Stomach (tissue), 8 donors: ENCODE measurements at regions not wholly inside any gene's neighbourhood (a gene's known extent, or its start where the extent isn't known, plus 50 kb on each side); places are given as distances from the start of the nearest gene placed in this dataset.

ENCODE experiments used
- DNase-seq, 2 donors: peaks; one replicate each; pipeline versions ENCODE4 v3.0.0 to v3.0.0-alpha.2; 2013 to 2019
- H3K27ac ChIP-seq, 5 donors: fragments of 200-600 bp in 4 of 5; sonication (generic) in 4 of 5; one replicate each; pipeline ENCODE4 v1.5.1; 2013 to 2019; ENCODE audit warnings: mild to moderate bottlenecking in 1 of 5, moderate library complexity in 1 of 5
- H3K27me3 ChIP-seq, 3 donors: fragments of 200-600 bp; sonication (generic); one replicate each; pipeline ENCODE4 v1.5.1; 2017 to 2019; ENCODE audit warnings: mixed run types in 1 of 3
- H3K36me3 ChIP-seq, 4 donors: fragments of 200-600 bp; sonication (generic); 1 replicate in 3 of 4; 2 replicates in 1 of 4; pipeline ENCODE4 v1.5.1; 2016 to 2019
- H3K4me1 ChIP-seq, 4 donors: fragments of 200-600 bp; sonication (generic); one replicate each; pipeline ENCODE4 v1.5.1; 2016 to 2019
- H3K4me3 ChIP-seq, 4 donors: fragments of 200-600 bp; sonication (generic) in 3 of 4; one replicate each; pipeline ENCODE4 v1.5.1; 2016 to 2019; ENCODE audit warnings: mild to moderate bottlenecking in 1 of 4
- H3K9me3 ChIP-seq, 4 donors: fragments of 200-600 bp; sonication (generic); one replicate each; pipeline ENCODE4 v1.5.1; 2016 to 2019
- CTCF ChIP-seq, 7 experiments: fragments of 450-650 bp in 4 of 7; fragments of 200-600 bp in 3 of 7; sonication (generic) in 3 of 7; IDR thresholded peaks; one replicate each; pipeline ENCODE4 v1.5.1; 2016 to 2019; ENCODE audit warnings: antibody characterized with exemption in 7 of 7, control low read depth in 2 of 7, mild to moderate bottlenecking in 1 of 7
- EP300 ChIP-seq: sonication (generic); formaldehyde crosslinking; IDR thresholded peaks from one replicate; pipeline ENCODE4 v1.6.1; 2017; ENCODE audit warnings: antibody characterized with exemption
- POLR2A ChIP-seq, 4 donors: fragments of 450-650 bp; IDR thresholded peaks; one replicate each; pipeline ENCODE4 v1.6.1; 2016; ENCODE audit warnings: antibody characterized with exemption in 4 of 4, control low read depth in 2 of 4, mild to moderate bottlenecking in 1 of 4, moderate library complexity in 1 of 4
- POLR2AphosphoS5 ChIP-seq, 3 donors: sonication (generic); formaldehyde crosslinking; IDR thresholded peaks; one replicate each; pipeline ENCODE4 v1.6.1; 2016; ENCODE audit warnings: antibody characterized with exemption in 3 of 3
- WGBS, 5 donors: extraction: QIAGEN DNeasy Blood & Tissue Kit in 3 of 5; methylation state at CpG; one replicate each; pipeline versions ENCODE4 v1.1.5 to v1.1.7; 2013 to 2018; 5-methylcytosine and 5-hydroxymethylcytosine counted together
- intact Hi-C: fragments of 100-400 bp; cut with DNase I; formaldehyde crosslinking; loops from one replicate; pipeline ENCODE4 v1.15.1; 2023; ENCODE audit warnings: low total_unique reads
- donor health status: healthy with polysubstance abuse.
- donor health status: Bipolar disorder and iron deficiency.
- donor health status: healthy.

GRCh38 chr12:91579516-91580263 lies 397.1 kb upstream of the DCN start:
- intact Hi-C loops = no loop called here
- H3K27me3 ChIP-seq = no peaks in the 10 kb centered on the region
- peaks cover 0 to 6% (median 3%) of the 10 kb centered on the region in 4 donors for H3K4me1 ChIP-seq
- no peaks in the 10 kb centered on the region for H3K36me3 ChIP-seq
- DNase-seq = no peak
- TF ChIP-seq EP300 = no peak
- TF ChIP-seq POLR2A (IDR thresholded peaks at IDR 0.05) = no peak
- TF ChIP-seq CTCF (IDR thresholded peaks at IDR 0.05) = no peak
- TF ChIP-seq POLR2AphosphoS5 (IDR thresholded peaks at IDR 0.05) = no peak
- no peak overlapping the region for H3K27ac ChIP-seq
- H3K9me3 ChIP-seq = no peaks in the 10 kb centered on the region
- H3K4me3 ChIP-seq = no peak overlapping the region
- 36 to 72% (median 57%) methylated on average over 3 of the region's 3 CpGs for WGBS, 5 donors

DNA sequence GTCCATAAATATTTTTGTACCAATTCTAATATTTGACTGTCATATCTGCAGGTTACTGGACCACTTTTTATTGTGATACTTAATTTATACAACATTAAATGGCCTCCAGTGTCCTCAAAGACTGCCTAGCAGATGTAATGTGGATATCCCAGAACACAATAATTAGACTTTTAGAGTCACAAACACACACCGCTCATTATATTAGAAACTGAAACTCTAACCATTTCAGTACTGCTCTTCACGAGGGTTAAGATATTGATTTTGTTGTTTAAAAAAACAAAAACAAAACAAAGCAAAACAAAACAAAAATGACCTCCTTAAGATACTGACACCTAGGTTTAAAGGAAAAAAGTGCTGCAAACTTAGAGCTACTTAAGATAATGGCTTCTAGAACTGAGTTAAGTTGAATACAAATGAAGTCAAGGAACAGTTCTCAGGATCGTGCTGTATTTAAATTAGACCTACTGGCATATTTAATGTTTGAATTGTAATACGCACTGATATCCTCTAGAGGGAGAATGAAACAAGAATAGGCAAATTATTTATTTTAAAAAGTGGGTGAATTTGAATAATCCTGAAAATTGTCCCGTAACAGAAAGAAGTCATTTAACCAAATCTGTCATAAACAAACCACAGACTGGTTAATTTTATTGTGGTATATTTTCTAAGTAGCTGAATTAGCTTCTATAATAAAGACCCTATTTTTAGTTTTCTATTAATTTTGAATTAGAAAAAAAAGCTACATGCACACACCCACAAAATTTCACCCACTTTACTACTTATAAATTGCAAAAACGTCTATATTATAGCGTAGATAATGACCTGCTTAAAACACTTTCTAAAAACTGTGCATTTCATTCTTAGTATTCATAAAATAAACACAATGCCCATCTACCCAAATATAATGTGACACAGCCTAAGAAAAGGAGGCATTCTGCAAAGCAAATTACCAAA lies 395.2 kb upstream of the DCN start:
- no peaks in the 10 kb centered on the region for H3K27me3 ChIP-seq
- H3K4me1 ChIP-seq = peaks cover 0 to 6% (median 3%) of the 10 kb centered on the region in 4 donors
- intact Hi-C loops = no loop called here
- DNase-seq = peak in 1 of 2 donors; percentile 28
- H3K27ac ChIP-seq = no peak overlapping the region
- no peaks in the 10 kb centered on the region for H3K36me3 ChIP-seq
- peak overlapping the region in 3 of 4 donors; percentile 5 to 16 (median 10) for H3K4me3 ChIP-seq
- TF ChIP-seq CTCF (IDR thresholded peaks at IDR 0.05) (peak in 5 of 7 experiments; percentile 40 to 73 (median 59)), POLR2AphosphoS5 (IDR thresholded peaks at IDR 0.05) (no peak)
- 15 to 24% (median 19%) methylated on average over 7 of the region's 7 CpGs for WGBS, 5 donors
- no peaks in the 10 kb centered on the region for H3K9me3 ChIP-seq

DNA sequence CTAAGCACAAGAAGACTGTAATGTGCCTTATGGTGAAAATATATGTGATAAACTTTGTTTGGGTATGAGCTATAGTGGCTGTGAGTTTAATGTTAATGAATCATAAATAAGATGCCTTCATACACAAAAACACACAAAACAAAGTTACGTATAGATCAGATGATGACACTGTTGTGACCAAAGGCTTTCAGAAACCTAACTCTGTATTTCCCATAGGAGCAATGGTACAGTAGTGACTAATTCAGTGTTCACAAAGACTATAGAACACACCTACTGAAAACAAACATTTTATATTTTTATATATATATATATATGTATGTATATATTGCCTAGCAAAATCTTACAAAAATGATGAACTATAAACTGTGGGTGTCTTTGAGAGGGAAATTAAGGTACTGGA lies 393.8 kb upstream of the DCN start:
- DNase-seq = no peak
- no peak overlapping the region for H3K27ac ChIP-seq
- no peaks in the 10 kb centered on the region for H3K36me3 ChIP-seq
- TF ChIP-seq POLR2AphosphoS5 (IDR thresholded peaks at IDR 0.05) = no peak
- no peak for TF ChIP-seq EP300
- TF ChIP-seq POLR2A (IDR thresholded peaks at IDR 0.05) = no peak
- TF ChIP-seq CTCF (IDR thresholded peaks at IDR 0.05) = no peak
- no peaks in the 10 kb centered on the region for H3K27me3 ChIP-seq
- H3K4me1 ChIP-seq = peaks cover 0 to 6% (median 3%) of the 10 kb centered on the region in 4 donors
- intact Hi-C loops = no loop called here
- WGBS, 5 donors = 81 to 100% (median 90%) methylated on average over 1 of the region's 1 CpG
- no peak overlapping the region for H3K4me3 ChIP-seq
- no peaks in the 10 kb centered on the region for H3K9me3 ChIP-seq

GRCh38 chr12:91575630-91576029 lies 393.0 kb upstream of the DCN start:
- H3K36me3 ChIP-seq = no peaks in the 10 kb centered on the region
- no peak for TF ChIP-seq POLR2A (IDR thresholded peaks at IDR 0.05)
- no peak for TF ChIP-seq POLR2AphosphoS5 (IDR thresholded peaks at IDR 0.05)
- no peak for TF ChIP-seq CTCF (IDR thresholded peaks at IDR 0.05)
- no peak for TF ChIP-seq EP300
- intact Hi-C loops = no loop called here
- no peak for DNase-seq
- 87 to 96% (median 93%) methylated on average over 2 of the region's 2 CpGs for WGBS, 5 donors
- no peak overlapping the region for H3K27ac ChIP-seq
- H3K4me3 ChIP-seq = no peak overlapping the region
- H3K27me3 ChIP-seq = no peaks in the 10 kb centered on the region
- H3K4me1 ChIP-seq = peaks cover 0 to 6% (median 3%) of the 10 kb centered on the region in 4 donors
- H3K9me3 ChIP-seq = no peaks in the 10 kb centered on the region
